ENCODE measurements at regions not wholly inside any gene's neighbourhood (a gene's known extent, or its start where the extent isn't known, plus 50 kb on each side); places are given as distances from the start of the nearest gene placed in this dataset.

GRCh38 chr5:2383698-2384065, 367.8 kb downstream of the IRX2 start:
- TF ChIP-seq, protein P1, sequence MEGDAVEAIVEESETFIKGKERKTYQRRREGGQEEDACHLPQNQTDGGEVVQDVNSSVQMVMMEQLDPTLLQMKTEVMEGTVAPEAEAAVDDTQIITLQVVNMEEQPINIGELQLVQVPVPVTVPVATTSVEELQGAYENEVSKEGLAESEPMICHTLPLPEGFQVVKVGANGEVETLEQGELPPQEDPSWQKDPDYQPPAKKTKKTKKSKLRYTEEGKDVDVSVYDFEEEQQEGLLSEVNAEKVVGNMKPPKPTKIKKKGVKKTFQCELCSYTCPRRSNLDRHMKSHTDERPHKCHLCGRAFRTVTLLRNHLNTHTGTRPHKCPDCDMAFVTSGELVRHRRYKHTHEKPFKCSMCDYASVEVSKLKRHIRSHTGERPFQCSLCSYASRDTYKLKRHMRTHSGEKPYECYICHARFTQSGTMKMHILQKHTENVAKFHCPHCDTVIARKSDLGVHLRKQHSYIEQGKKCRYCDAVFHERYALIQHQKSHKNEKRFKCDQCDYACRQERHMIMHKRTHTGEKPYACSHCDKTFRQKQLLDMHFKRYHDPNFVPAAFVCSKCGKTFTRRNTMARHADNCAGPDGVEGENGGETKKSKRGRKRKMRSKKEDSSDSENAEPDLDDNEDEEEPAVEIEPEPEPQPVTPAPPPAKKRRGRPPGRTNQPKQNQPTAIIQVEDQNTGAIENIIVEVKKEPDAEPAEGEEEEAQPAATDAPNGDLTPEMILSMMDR (IDR thresholded peaks at IDR 0.05; ENCODE audit: poor library complexity, severe bottlenecking), result no peak
- no peak for TF ChIP-seq SMC3 (conservative IDR thresholded peaks at IDR 0.05; ENCODE audit: poor library complexity)
- TF ChIP-seq EP300 (conservative IDR thresholded peaks at IDR 0.05; ENCODE audit: poor library complexity, severe bottlenecking), result no peak
- TF ChIP-seq RAD21 (conservative IDR thresholded peaks at IDR 0.05), result no peak

Measured in neural cell (in vitro differentiated cells).